BJ (cell line): ENCODE measurements at regions not wholly inside any gene's neighbourhood (a gene's known extent, or its start where the extent isn't known, plus 50 kb on each side); places are given as distances from the start of the nearest gene placed in this dataset.

Source experiments
- CTCF ChIA-PET: fragments of 350-600 bp; formaldehyde crosslinking; extraction: SDS; loops from one replicate; lab custom pipeline; 2021; ENCODE audit warnings: antibody characterized with exemption, inconsistent platforms; lab: Yijun Ruan, JAX
- POLR2A ChIA-PET: fragments of 300-600 bp; sonication (Branson Sonifier 250); formaldehyde crosslinking; extraction: SDS; loops from one replicate; lab custom pipeline; 2021; ENCODE audit warnings: antibody characterized with exemption; lab: Charles Lee
- DNase-seq: peaks from one replicate; pipeline ENCODE4 v3.0.0-alpha.2; 2011; ENCODE audit warnings: low read depth
- H3K27me3 ChIP-seq: 2 replicates; pipeline ENCODE4 v1.6.0; 2011; ENCODE audit warnings: low read length; ENCODE audit not compliant: control insufficient read depth, insufficient read depth
- H3K36me3 ChIP-seq: 2 replicates; pipeline ENCODE4 v1.5.1; 2011; ENCODE audit warnings: low read length; ENCODE audit not compliant: control insufficient read depth, insufficient read depth
- H3K4me3 ChIP-seq: 2 replicates; pipeline ENCODE4 v1.5.1; 2011; ENCODE audit warnings: low read depth, mild to moderate bottlenecking, control low read depth, low read length
- CTCF ChIP-seq: IDR thresholded peaks from 2 replicates; pipeline ENCODE4 v1.5.1; 2011; ENCODE audit warnings: low read depth, mild to moderate bottlenecking, control low read depth, inconsistent platforms, low read length, moderate library complexity; ENCODE audit not compliant: insufficient read depth

- TF ChIP-seq CTCF, result no peak
- CTCF ChIA-PET, result interaction anchor here (1.1 kb wide), 1 partner anchor 122 kb away, joined by 3 read pairs; no protein-coding TSS in a partner anchor
- Histone ChIP-seq H3K27me3 (no peaks in the 10 kb centered on the region), H3K36me3 (no peaks in the 10 kb centered on the region), H3K4me3 (no peak overlapping the region)
- DNase-seq, result no peak
- POLR2A ChIA-PET, result no interaction called here
These were observed 245.6 kb upstream of the DAB2 start for GRCh38 chr5:39670391-39670790.

GRCh38 chr5:39668980-39669379 is 244.2 kb upstream of the DAB2 start:
- POLR2A ChIA-PET, result no interaction called here
- no peak overlapping the region for H3K4me3 ChIP-seq
- H3K27me3 ChIP-seq, result no peaks in the 10 kb centered on the region
- CTCF ChIA-PET, result no interaction called here
- H3K36me3 ChIP-seq, result no peaks in the 10 kb centered on the region
- no peak for TF ChIP-seq CTCF
- no peak for DNase-seq

GRCh38 chr5:39665328-39665727 is 240.5 kb upstream of the DAB2 start:
- POLR2A ChIA-PET, result no interaction called here

GRCh38 chr5:39662945-39663344 is 238.2 kb upstream of the DAB2 start:
- TF ChIP-seq CTCF, result no peak
- ChIA-PET POLR2A (no interaction called here), CTCF (no interaction called here)
- Histone ChIP-seq H3K4me3 (no peak overlapping the region), H3K27me3 (no peaks in the 10 kb centered on the region), H3K36me3 (no peaks in the 10 kb centered on the region)
- DNase-seq, result no peak

More at GRCh38 chr5:39665328-39665727, 240.5 kb upstream of the DAB2 start:
- Histone ChIP-seq H3K27me3 (no peaks in the 10 kb centered on the region), H3K4me3 (no peak overlapping the region), H3K36me3 (no peaks in the 10 kb centered on the region)
- no peak for DNase-seq
- no peak for TF ChIP-seq CTCF
- CTCF ChIA-PET, result no interaction called here

- Histone ChIP-seq H3K4me3 (no peak overlapping the region), H3K27me3 (no peaks in the 10 kb centered on the region), H3K36me3 (no peaks in the 10 kb centered on the region)
- DNase-seq, result no peak
- no peak for TF ChIP-seq CTCF
- ChIA-PET POLR2A (no interaction called here), CTCF (no interaction called here)
These were observed 236.4 kb upstream of the DAB2 start for GRCh38 chr5:39661026-39661779.
